OCI-LY7 (cell line): ENCODE measurements at regions not wholly inside any gene's neighbourhood (a gene's known extent, or its start where the extent isn't known, plus 50 kb on each side); places are given as distances from the start of the nearest gene placed in this dataset.

Experiments
- BruUV-seq: library from RNA; stranded (reverse); fragments of 400-500 nt; replicated peaks from 2 replicates; lab custom pipeline; 2021; lab: Mats Ljungman, UMichigan
- CTCF ChIA-PET: fragments of 300-600 bp; sonication (Branson Sonifier 250); formaldehyde crosslinking; loops from one replicate; lab custom pipeline; 2022; ENCODE audit warnings: antibody characterized with exemption; ENCODE audit not compliant: unreplicated experiment; lab: Charles Lee
- POLR2A ChIA-PET: fragments of 300-600 bp; sonication (Branson Sonifier 250); formaldehyde crosslinking; loops from one replicate; lab custom pipeline; 2022; ENCODE audit warnings: antibody characterized with exemption; lab: Charles Lee
- DNase-seq: peaks from one replicate; pipeline ENCODE4 v3.0.0-alpha.2; 2015; ENCODE audit warnings: low spot score
- H2AFZ ChIP-seq: fragments of 200-600 bp; sonication (generic), shearing (Covaris generic); 2 replicates; pipeline ENCODE4 v1.6.1; 2014; ENCODE audit warnings: mild to moderate bottlenecking, antibody characterized with exemption, low read length, moderate library complexity
- H3K27ac ChIP-seq: fragments of 200-600 bp; sonication (generic); 2 replicates; pipeline ENCODE4 v1.5.1; 2014; ENCODE audit warnings: mixed run types, low read depth, mild to moderate bottlenecking, moderate library complexity, low read length, inconsistent platforms; ENCODE audit not compliant: poor library complexity, severe bottlenecking
- H3K36me3 ChIP-seq: fragments of 200-600 bp; sonication (generic); 2 replicates; pipeline ENCODE4 v1.6.1; 2014; ENCODE audit warnings: mild to moderate bottlenecking, antibody characterized with exemption, low read length, moderate library complexity, mixed read lengths; ENCODE audit not compliant: insufficient read depth
- H3K4me1 ChIP-seq: fragments of 200-600 bp; sonication (generic); 2 replicates; pipeline ENCODE4 v1.5.1; 2014; ENCODE audit warnings: mild to moderate bottlenecking, low read length; ENCODE audit not compliant: insufficient read depth, poor library complexity, severe bottlenecking
- H3K4me2 ChIP-seq: fragments of 200-600 bp; sonication (generic); 2 replicates; pipeline ENCODE4 v1.6.1; 2014; ENCODE audit warnings: mild to moderate bottlenecking, low read length
- H3K4me3 ChIP-seq: fragments of 200-600 bp; sonication (generic); 2 replicates; pipeline ENCODE4 v1.5.1; 2014; ENCODE audit warnings: mild to moderate bottlenecking, low read depth, low read length; ENCODE audit not compliant: poor library complexity, severe bottlenecking
- H3K79me2 ChIP-seq: fragments of 200-600 bp; sonication (generic); 2 replicates; pipeline ENCODE4 v1.6.1; 2016; ENCODE audit warnings: low read depth, mild to moderate bottlenecking, low read length, moderate library complexity, mixed read lengths; ENCODE audit not compliant: insufficient read depth
- H3K9me2 ChIP-seq: fragments of 200-600 bp; sonication (generic); 2 replicates; pipeline ENCODE4 v1.6.1; 2016; ENCODE audit warnings: mild to moderate bottlenecking, low read length, mixed read lengths; ENCODE audit not compliant: insufficient read depth
- H3K9me3 ChIP-seq: fragments of 200-600 bp; sonication (generic); 2 replicates; pipeline ENCODE4 v1.6.1; 2014; ENCODE audit warnings: mild to moderate bottlenecking, mixed run types, low read length, mixed read lengths
- H4K20me1 ChIP-seq: fragments of 200-600 bp; sonication (generic); 2 replicates; pipeline ENCODE4 v1.6.1; 2014; ENCODE audit warnings: mild to moderate bottlenecking, antibody characterized with exemption, low read length, moderate library complexity, mixed read lengths; ENCODE audit not compliant: insufficient read depth
- CTCF ChIP-seq: fragments of 200-600 bp; sonication (generic); conservative IDR thresholded peaks from 2 replicates; pipeline ENCODE4 v1.5.1; 2014; ENCODE audit warnings: mild to moderate bottlenecking, antibody characterized with exemption, low read length, moderate library complexity, mixed read lengths
- EZH2phosphoT487 ChIP-seq: fragments of 200-600 bp; sonication (generic); IDR thresholded peaks from 2 replicates; pipeline ENCODE4 v1.6.1; 2018; ENCODE audit warnings: low read depth, borderline replicate concordance, mild to moderate bottlenecking, mixed run types, antibody characterized with exemption, low read length, moderate library complexity, mixed read lengths
- intact Hi-C: fragments of 100-400 bp; cut with micrococcal nuclease; formaldehyde crosslinking; loops from one replicate; pipeline ENCODE4 v1.10.0; 2022; ENCODE audit not compliant: unreplicated experiment

- ChIA-PET CTCF (no interaction called here), POLR2A (no interaction called here)
- Histone ChIP-seq H3K4me2 (no peak overlapping the region), H3K9me2 (no peaks in the 10 kb centered on the region), H3K36me3 (no peaks in the 10 kb centered on the region), H3K9me3 (no peaks in the 10 kb centered on the region), H4K20me1 (no peaks in the 10 kb centered on the region), H3K4me3 (no peak overlapping the region), H3K27ac (no peak overlapping the region), H3K4me1 (no peaks in the 10 kb centered on the region), H3K79me2 (no peaks in the 10 kb centered on the region), H2AFZ (no peak overlapping the region)
- DNase-seq: no peak
- TF ChIP-seq EZH2phosphoT487 (no peak), CTCF (no peak)
- BruUV-seq: no TSS peak
- intact Hi-C loops: no loop called here
These were observed 676.9 kb downstream of the GATA3 start for GRCh38 chr10:8731121-8732095.

- Histone ChIP-seq H3K4me1 (no peaks in the 10 kb centered on the region), H4K20me1 (no peaks in the 10 kb centered on the region), H3K4me2 (no peak overlapping the region), H2AFZ (no peak overlapping the region), H3K4me3 (no peak overlapping the region), H3K9me3 (no peaks in the 10 kb centered on the region), H3K79me2 (no peaks in the 10 kb centered on the region), H3K9me2 (no peaks in the 10 kb centered on the region), H3K27ac (no peak overlapping the region), H3K36me3 (no peaks in the 10 kb centered on the region)
- no TSS peak for BruUV-seq
- intact Hi-C loops: no loop called here
- TF ChIP-seq CTCF (no peak), EZH2phosphoT487 (no peak)
- CTCF ChIA-PET: no interaction called here
- POLR2A ChIA-PET: interaction anchor here (0.6 kb wide), 1 partner anchor 539 kb away, joined by 3 read pairs; no protein-coding TSS in a partner anchor
- no peak for DNase-seq
These were observed 684.5 kb downstream of the GATA3 start for GRCh38 chr10:8738987-8739386.
